Esophagus squamous epithelium (tissue), 4 donors: ENCODE measurements at regions not wholly inside any gene's neighbourhood (a gene's known extent, or its start where the extent isn't known, plus 50 kb on each side); places are given as distances from the start of the nearest gene placed in this dataset.

Experiments used
- CTCF ChIP-seq, 6 experiments: fragments of 450-650 bp in 4 of 6; fragments of 200-600 bp in 2 of 6; sonication (generic) in 2 of 6; IDR thresholded peaks; one replicate each; pipeline ENCODE4 v1.5.1; 2016 to 2019; ENCODE audit warnings: antibody characterized with exemption in 6 of 6, mild to moderate bottlenecking in 4 of 6, moderate library complexity in 4 of 6
- POLR2A ChIP-seq, 4 donors: fragments of 450-650 bp; IDR thresholded peaks; one replicate each; pipeline ENCODE4 v1.6.1; 2017; ENCODE audit warnings: antibody characterized with exemption in 4 of 4, mild to moderate bottlenecking in 4 of 4, moderate library complexity in 3 of 4

- TF ChIP-seq CTCF (IDR thresholded peaks at IDR 0.05) (no peak), POLR2A (IDR thresholded peaks at IDR 0.05) (no peak)
Observed at GRCh38 chr3:124422805-124423204, 307.4 kb upstream of the UMPS start.
